Mammary epithelial cell (primary cell): ENCODE measurements at regions not wholly inside any gene's neighbourhood (a gene's known extent, or its start where the extent isn't known, plus 50 kb on each side); places are given as distances from the start of the nearest gene placed in this dataset.

Experiments used
- EZH2 ChIP-seq: IDR thresholded peaks from 2 replicates; pipeline ENCODE4 v1.6.1; 2012; ENCODE audit warnings: low read length, inconsistent platforms, borderline replicate concordance
- TF ChIP-seq, protein P1 (sequence below), 2 donors: IDR thresholded peaks in 1 of 2; conservative IDR thresholded peaks in 1 of 2; 2 replicates each; pipeline ENCODE4 v1.5.1; 2011 to 2012; ENCODE audit warnings: inconsistent platforms in 2 of 2, low read length in 2 of 2, mild to moderate bottlenecking in 2 of 2, control low read depth in 1 of 2, low read depth in 1 of 2; ENCODE audit not compliant: insufficient read depth in 1 of 2; ENCODE audit errors: extremely low read depth in 1 of 2

- TF ChIP-seq, protein P1, sequence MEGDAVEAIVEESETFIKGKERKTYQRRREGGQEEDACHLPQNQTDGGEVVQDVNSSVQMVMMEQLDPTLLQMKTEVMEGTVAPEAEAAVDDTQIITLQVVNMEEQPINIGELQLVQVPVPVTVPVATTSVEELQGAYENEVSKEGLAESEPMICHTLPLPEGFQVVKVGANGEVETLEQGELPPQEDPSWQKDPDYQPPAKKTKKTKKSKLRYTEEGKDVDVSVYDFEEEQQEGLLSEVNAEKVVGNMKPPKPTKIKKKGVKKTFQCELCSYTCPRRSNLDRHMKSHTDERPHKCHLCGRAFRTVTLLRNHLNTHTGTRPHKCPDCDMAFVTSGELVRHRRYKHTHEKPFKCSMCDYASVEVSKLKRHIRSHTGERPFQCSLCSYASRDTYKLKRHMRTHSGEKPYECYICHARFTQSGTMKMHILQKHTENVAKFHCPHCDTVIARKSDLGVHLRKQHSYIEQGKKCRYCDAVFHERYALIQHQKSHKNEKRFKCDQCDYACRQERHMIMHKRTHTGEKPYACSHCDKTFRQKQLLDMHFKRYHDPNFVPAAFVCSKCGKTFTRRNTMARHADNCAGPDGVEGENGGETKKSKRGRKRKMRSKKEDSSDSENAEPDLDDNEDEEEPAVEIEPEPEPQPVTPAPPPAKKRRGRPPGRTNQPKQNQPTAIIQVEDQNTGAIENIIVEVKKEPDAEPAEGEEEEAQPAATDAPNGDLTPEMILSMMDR (conservative IDR thresholded peaks at IDR 0.05 in 1 of 2, IDR thresholded peaks at IDR 0.05 in 1 of 2; ENCODE audit: extremely low read depth in 1 of 2, insufficient read depth in 1 of 2, low read depth in 1 of 2, low read length in 2 of 2): no peak
- no peak for TF ChIP-seq EZH2
Observed at GRCh38 chr3:102301155-102301880, 133.5 kb upstream of the ZPLD1 start.
